ENCODE measurements at regions not wholly inside any gene's neighbourhood (a gene's known extent, or its start where the extent isn't known, plus 50 kb on each side); places are given as distances from the start of the nearest gene placed in this dataset.

- DNase-seq (ENCODE audit: low read depth, low spot score): no peak
These were observed 50.0 kb upstream of the CLDN5 start for GRCh38 chr22:19574247-19574646.

GRCh38 chr22:19576460-19577421 is 52.5 kb upstream of the CLDN5 start:
- no peak for DNase-seq (ENCODE audit: low read depth, low spot score)

GRCh38 chr22:19577422-19577966 is 53.3 kb upstream of the CLDN5 start:
- no peak for DNase-seq (ENCODE audit: low read depth, low spot score)

GRCh38 chr22:19578180-19579004 is 54.2 kb upstream of the CLDN5 start:
- no peak for DNase-seq (ENCODE audit: low read depth, low spot score)

GRCh38 chr22:19579115-19579811 is 55.1 kb upstream of the CLDN5 start:
- no peak for DNase-seq (ENCODE audit: low read depth, low spot score)

- DNase-seq (ENCODE audit: low read depth, low spot score): no peak
These were observed 55.7 kb upstream of the CLDN5 start for GRCh38 chr22:19579880-19580279.

GRCh38 chr22:19580291-19580890 is 56.2 kb upstream of the CLDN5 start:
- DNase-seq (ENCODE audit: low read depth, low spot score): no peak

- DNase-seq (ENCODE audit: low read depth, low spot score): no peak
These were observed 58.0 kb upstream of the CLDN5 start for GRCh38 chr22:19582033-19582693.

- DNase-seq (ENCODE audit: low read depth, low spot score): no peak
These were observed 62.9 kb upstream of the CLDN5 start for GRCh38 chr22:19586922-19587684.

GRCh38 chr22:19590696-19591095 is 66.5 kb upstream of the CLDN5 start:
- no peak for DNase-seq (ENCODE audit: low read depth, low spot score)

GRCh38 chr22:19591568-19591967 is 67.4 kb upstream of the CLDN5 start:
- DNase-seq (ENCODE audit: low read depth, low spot score): no peak

- no peak for DNase-seq (ENCODE audit: low read depth, low spot score)
These were observed 68.3 kb upstream of the CLDN5 start for GRCh38 chr22:19592464-19592863.

- no peak for DNase-seq (ENCODE audit: low read depth, low spot score)
These were observed 69.9 kb upstream of the CLDN5 start for GRCh38 chr22:19593991-19594569.

- no peak for DNase-seq (ENCODE audit: low read depth, low spot score)
These were observed 71.3 kb upstream of the CLDN5 start for GRCh38 chr22:19595532-19595931.

GRCh38 chr22:19596680-19597398 is 72.6 kb upstream of the CLDN5 start:
- DNase-seq (ENCODE audit: low read depth, low spot score): no peak

- DNase-seq (ENCODE audit: low read depth, low spot score): no peak
These were observed 73.2 kb upstream of the CLDN5 start for GRCh38 chr22:19597399-19597735.

- no peak for DNase-seq (ENCODE audit: low read depth, low spot score)
These were observed 74.0 kb upstream of the CLDN5 start for GRCh38 chr22:19598054-19598855.

- no peak for DNase-seq (ENCODE audit: low read depth, low spot score)
These were observed 74.8 kb upstream of the CLDN5 start for GRCh38 chr22:19599004-19599403.

Measured in smooth muscle cell of the brain vasculature (primary cell).